ENCODE measurements at regions not wholly inside any gene's neighbourhood (a gene's known extent, or its start where the extent isn't known, plus 50 kb on each side); places are given as distances from the start of the nearest gene placed in this dataset.

- DNase-seq, result no peak
- H3K9me3 ChIP-seq, result no peaks in the 10 kb centered on the region
- no peak for TF ChIP-seq POLR2A (IDR thresholded peaks at IDR 0.05)
- TF ChIP-seq CTCF (IDR thresholded peaks at IDR 0.05), result peak in 4 of 6 experiments; percentile 7 to 23 (median 18)
- no peaks in the 10 kb centered on the region for H3K4me1 ChIP-seq
- H3K27ac ChIP-seq, result no peak overlapping the region
- no peaks in the 10 kb centered on the region for H3K27me3 ChIP-seq
- H3K4me3 ChIP-seq, result no peak overlapping the region
- no peaks in the 10 kb centered on the region for H3K36me3 ChIP-seq
Observed at GRCh38 chr3:84547971-84548970, 410.5 kb upstream of the CADM2 start.

GRCh38 chr3:84555629-84556028 is 403.2 kb upstream of the CADM2 start:
- no peak overlapping the region for H3K4me3 ChIP-seq
- H3K9me3 ChIP-seq, result no peaks in the 10 kb centered on the region
- DNase-seq, result no peak
- H3K27ac ChIP-seq, result no peak overlapping the region
- H3K4me1 ChIP-seq, result no peaks in the 10 kb centered on the region
- peaks cover 0 to 3% (median 0%) of the 10 kb centered on the region in 3 donors for H3K36me3 ChIP-seq
- TF ChIP-seq CTCF (IDR thresholded peaks at IDR 0.05), result no peak
- H3K27me3 ChIP-seq, result no peaks in the 10 kb centered on the region

- Histone ChIP-seq H3K27ac (no peak overlapping the region), H3K36me3 (no peaks in the 10 kb centered on the region), H3K4me1 (no peaks in the 10 kb centered on the region), H3K4me3 (no peak overlapping the region), H3K9me3 (no peaks in the 10 kb centered on the region), H3K27me3 (no peaks in the 10 kb centered on the region)
- no peak for DNase-seq
- no peak for TF ChIP-seq POLR2A (IDR thresholded peaks at IDR 0.05)
- no peak for TF ChIP-seq CTCF (IDR thresholded peaks at IDR 0.05)
Observed at GRCh38 chr3:84566256-84566655, 392.5 kb upstream of the CADM2 start.

GRCh38 chr3:84567796-84568195 is 391.0 kb upstream of the CADM2 start:
- H3K36me3 ChIP-seq, result no peaks in the 10 kb centered on the region
- H3K27me3 ChIP-seq, result no peaks in the 10 kb centered on the region
- TF ChIP-seq CTCF (IDR thresholded peaks at IDR 0.05), result no peak
- TF ChIP-seq POLR2A (IDR thresholded peaks at IDR 0.05), result no peak
- H3K4me1 ChIP-seq, result no peaks in the 10 kb centered on the region
- no peaks in the 10 kb centered on the region for H3K9me3 ChIP-seq
- H3K4me3 ChIP-seq, result no peak overlapping the region
- DNase-seq, result no peak
- no peak overlapping the region for H3K27ac ChIP-seq

- Histone ChIP-seq H3K36me3 (no peaks in the 10 kb centered on the region), H3K9me3 (peaks cover 0 to 2% (median 0%) of the 10 kb centered on the region in 4 donors), H3K4me1 (no peaks in the 10 kb centered on the region), H3K27ac (no peak overlapping the region), H3K4me3 (no peak overlapping the region), H3K27me3 (no peaks in the 10 kb centered on the region)
- TF ChIP-seq POLR2A (IDR thresholded peaks at IDR 0.05) (no peak), CTCF (IDR thresholded peaks at IDR 0.05) (no peak)
- DNase-seq, result no peak
Observed at GRCh38 chr3:84573962-84574361, 384.8 kb upstream of the CADM2 start.

All from Peyer's patch (tissue), 4 donors.